ENCODE measurements at regions not wholly inside any gene's neighbourhood (a gene's known extent, or its start where the extent isn't known, plus 50 kb on each side); places are given as distances from the start of the nearest gene placed in this dataset.

- Histone ChIP-seq H3K36me3 (no peaks in the 10 kb centered on the region), H3K4me3 (no peak overlapping the region), H3K4me2 (no peak overlapping the region), H3K4me1 (no peaks in the 10 kb centered on the region), H3K27ac (no peak overlapping the region), H3K9me3 (peaks cover 13% of the 10 kb centered on the region), H3K27me3 (no peaks in the 10 kb centered on the region), H4K20me1 (no peaks in the 10 kb centered on the region), H3K9ac (no peak overlapping the region)
- no peak for TF ChIP-seq Cebpa-rat (IDR thresholded peaks at IDR 0.05)
Observed at GRCh38 chr12:93243382-93243688, 134.4 kb upstream of the NUDT4 start.

GRCh38 chr12:93243689-93244513, 133.8 kb upstream of the NUDT4 start:
- no peak overlapping the region for H3K9ac ChIP-seq
- H3K27me3 ChIP-seq: no peaks in the 10 kb centered on the region
- no peak overlapping the region for H3K4me3 ChIP-seq
- H3K9me3 ChIP-seq: peaks cover 10% of the 10 kb centered on the region
- no peak overlapping the region for H3K4me2 ChIP-seq
- no peaks in the 10 kb centered on the region for H3K4me1 ChIP-seq
- no peak overlapping the region for H3K27ac ChIP-seq
- no peaks in the 10 kb centered on the region for H4K20me1 ChIP-seq
- TF ChIP-seq Cebpa-rat (IDR thresholded peaks at IDR 0.05): peak; percentile 55; the same call in 1 of the 2 replicates
- H3K36me3 ChIP-seq: no peaks in the 10 kb centered on the region

- Histone ChIP-seq H3K9ac (no peak overlapping the region), H3K27ac (no peak overlapping the region), H3K4me1 (no peaks in the 10 kb centered on the region), H3K9me3 (peaks cover 7% of the 10 kb centered on the region), H3K4me2 (no peak overlapping the region), H3K36me3 (no peaks in the 10 kb centered on the region), H4K20me1 (no peaks in the 10 kb centered on the region), H3K4me3 (no peak overlapping the region), H3K27me3 (no peaks in the 10 kb centered on the region)
- TF ChIP-seq Cebpa-rat (IDR thresholded peaks at IDR 0.05): no peak
Observed at GRCh38 chr12:93244514-93245077, 133.1 kb upstream of the NUDT4 start.

DNA sequence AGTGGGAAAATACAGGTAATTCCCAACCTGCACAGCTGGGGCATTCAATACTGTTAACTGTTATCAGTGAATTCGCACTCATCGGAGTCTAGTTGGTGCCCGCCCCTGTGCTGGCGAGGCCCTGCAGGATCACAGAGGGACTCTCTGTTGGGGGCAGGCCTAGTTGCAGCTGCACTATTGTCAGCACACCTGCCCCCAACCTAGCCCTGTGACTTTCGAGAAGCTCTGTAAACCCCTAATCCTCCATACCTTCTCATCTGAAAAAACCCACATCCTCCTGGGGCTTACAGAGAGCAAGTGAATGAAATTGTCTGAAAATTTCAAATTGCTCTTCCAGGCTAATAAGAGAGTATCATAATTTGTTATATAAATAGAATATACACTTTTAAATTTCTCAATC, 132.2 kb upstream of the NUDT4 start:
- H3K27ac ChIP-seq: no peak overlapping the region
- no peaks in the 10 kb centered on the region for H3K36me3 ChIP-seq
- no peaks in the 10 kb centered on the region for H3K27me3 ChIP-seq
- TF ChIP-seq Cebpa-rat (IDR thresholded peaks at IDR 0.05): no peak
- no peak overlapping the region for H3K4me2 ChIP-seq
- no peaks in the 10 kb centered on the region for H4K20me1 ChIP-seq
- H3K4me3 ChIP-seq: no peak overlapping the region
- no peaks in the 10 kb centered on the region for H3K9me3 ChIP-seq
- H3K4me1 ChIP-seq: no peaks in the 10 kb centered on the region
- H3K9ac ChIP-seq: no peak overlapping the region

- no peak overlapping the region for H3K4me2 ChIP-seq
- H3K9me3 ChIP-seq: no peaks in the 10 kb centered on the region
- H3K27ac ChIP-seq: no peak overlapping the region
- no peak overlapping the region for H3K9ac ChIP-seq
- H3K4me1 ChIP-seq: no peaks in the 10 kb centered on the region
- no peaks in the 10 kb centered on the region for H3K36me3 ChIP-seq
- H3K4me3 ChIP-seq: no peak overlapping the region
- H4K20me1 ChIP-seq: no peaks in the 10 kb centered on the region
- no peaks in the 10 kb centered on the region for H3K27me3 ChIP-seq
- no peak for TF ChIP-seq Cebpa-rat (IDR thresholded peaks at IDR 0.05)
Observed at GRCh38 chr12:93247313-93247991, 130.3 kb upstream of the NUDT4 start.

GRCh38 chr12:93252221-93252620, 125.5 kb upstream of the NUDT4 start:
- no peak overlapping the region for H3K4me3 ChIP-seq
- no peaks in the 10 kb centered on the region for H3K36me3 ChIP-seq
- H3K4me2 ChIP-seq: no peak overlapping the region
- no peaks in the 10 kb centered on the region for H3K27me3 ChIP-seq
- H3K4me1 ChIP-seq: no peaks in the 10 kb centered on the region
- no peaks in the 10 kb centered on the region for H4K20me1 ChIP-seq
- TF ChIP-seq Cebpa-rat (IDR thresholded peaks at IDR 0.05): no peak
- H3K27ac ChIP-seq: no peak overlapping the region
- H3K9ac ChIP-seq: no peak overlapping the region
- H3K9me3 ChIP-seq: peaks cover 21% of the 10 kb centered on the region

- H3K9ac ChIP-seq: no peak overlapping the region
- no peaks in the 10 kb centered on the region for H3K36me3 ChIP-seq
- H4K20me1 ChIP-seq: no peaks in the 10 kb centered on the region
- H3K4me3 ChIP-seq: no peak overlapping the region
- H3K4me1 ChIP-seq: no peaks in the 10 kb centered on the region
- no peaks in the 10 kb centered on the region for H3K27me3 ChIP-seq
- no peak for TF ChIP-seq Cebpa-rat (IDR thresholded peaks at IDR 0.05)
- no peak overlapping the region for H3K4me2 ChIP-seq
- no peak overlapping the region for H3K27ac ChIP-seq
- peaks cover 21% of the 10 kb centered on the region for H3K9me3 ChIP-seq
Observed at GRCh38 chr12:93254911-93255310, 122.8 kb upstream of the NUDT4 start.

DNA sequence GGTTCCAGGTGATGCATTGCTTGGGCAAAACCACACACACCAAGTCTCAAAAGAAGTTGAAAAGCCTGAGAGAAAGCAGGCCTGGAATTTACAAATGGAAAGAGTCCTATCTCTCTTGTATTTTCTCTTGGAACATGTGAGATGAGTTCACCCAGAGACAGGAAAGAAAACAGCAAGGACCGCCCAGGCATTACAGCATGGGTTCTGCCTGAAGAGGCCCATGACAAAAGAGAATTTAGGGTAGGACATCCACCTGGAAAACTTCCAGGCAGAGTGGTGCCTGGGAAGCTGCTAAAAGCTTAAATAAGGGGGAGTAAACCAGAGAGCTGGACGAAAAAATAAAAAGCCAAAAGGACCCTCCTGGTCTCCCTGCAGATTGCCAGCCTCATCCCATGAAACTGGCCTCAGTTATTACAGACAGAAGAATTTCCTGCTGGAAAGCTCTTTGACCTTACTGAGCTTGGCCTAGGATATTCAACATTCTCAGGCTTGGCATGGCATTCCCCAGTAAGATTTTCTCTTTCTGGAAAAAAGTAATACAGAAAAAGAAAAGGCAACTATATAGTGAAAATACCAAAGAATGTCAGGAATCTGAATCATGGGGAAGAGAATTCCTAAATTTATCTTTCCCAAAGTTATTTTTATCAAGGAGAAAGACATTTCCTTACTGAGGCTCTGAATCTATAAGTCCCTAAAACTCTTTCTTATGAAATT, 121.3 kb upstream of the NUDT4 start:
- no peak overlapping the region for H3K4me2 ChIP-seq
- no peaks in the 10 kb centered on the region for H3K27me3 ChIP-seq
- TF ChIP-seq Cebpa-rat (IDR thresholded peaks at IDR 0.05): no peak
- H3K27ac ChIP-seq: no peak overlapping the region
- no peaks in the 10 kb centered on the region for H3K36me3 ChIP-seq
- peaks cover 21% of the 10 kb centered on the region for H3K9me3 ChIP-seq
- no peak overlapping the region for H3K4me3 ChIP-seq
- H3K4me1 ChIP-seq: no peaks in the 10 kb centered on the region
- H3K9ac ChIP-seq: no peak overlapping the region
- no peaks in the 10 kb centered on the region for H4K20me1 ChIP-seq

DNA sequence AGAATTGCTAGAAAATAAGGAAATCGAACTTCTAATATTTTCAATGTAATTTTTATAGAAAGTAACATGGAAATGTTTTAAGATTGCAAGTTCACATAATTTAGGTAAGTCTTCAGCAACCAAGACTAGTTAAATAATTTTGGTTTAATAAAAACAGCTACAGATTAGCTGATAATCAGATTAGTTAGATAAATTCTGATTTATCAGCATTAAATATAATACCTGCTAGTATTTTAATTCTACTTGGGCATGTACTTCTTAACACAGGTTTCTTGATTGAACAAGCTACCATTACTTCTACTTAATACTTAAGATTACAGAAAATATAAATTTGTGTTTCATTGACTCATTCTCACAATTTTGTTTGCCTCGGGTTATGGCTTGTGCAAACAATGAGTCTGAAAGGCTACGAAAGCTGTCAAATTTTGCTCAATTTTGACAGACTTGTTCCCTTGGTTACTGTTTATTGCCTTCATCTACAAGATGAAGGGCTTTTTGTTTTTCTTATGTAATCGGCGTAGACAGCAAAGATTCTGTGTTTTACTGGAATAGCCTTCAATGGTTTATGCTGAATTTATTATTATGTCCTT, 116.1 kb upstream of the NUDT4 start:
- no peaks in the 10 kb centered on the region for H3K4me1 ChIP-seq
- H3K9me3 ChIP-seq: no peaks in the 10 kb centered on the region
- no peak overlapping the region for H3K9ac ChIP-seq
- no peak for TF ChIP-seq Cebpa-rat (IDR thresholded peaks at IDR 0.05)
- no peaks in the 10 kb centered on the region for H3K36me3 ChIP-seq
- H3K4me2 ChIP-seq: no peak overlapping the region
- no peaks in the 10 kb centered on the region for H4K20me1 ChIP-seq
- H3K27me3 ChIP-seq: no peaks in the 10 kb centered on the region
- no peak overlapping the region for H3K4me3 ChIP-seq
- no peak overlapping the region for H3K27ac ChIP-seq

Data from BLaER1 (cell line).